ENCODE measurements at regions not wholly inside any gene's neighbourhood (a gene's known extent, or its start where the extent isn't known, plus 50 kb on each side); places are given as distances from the start of the nearest gene placed in this dataset.

GRCh38 chr10:118499186-118499585 is 96.3 kb downstream of the PRLHR start:
- Mint-ChIP-seq H3K27ac (no peak overlapping the region), H3K27me3 (ENCODE audit: low read depth) (no peaks in the 10 kb centered on the region), H3K4me1 (peaks cover 8% of the 10 kb centered on the region; the same call in 1 of the 2 replicates), H3K36me3 (no peaks in the 10 kb centered on the region), H3K4me3 (no peak overlapping the region), H3K9me3 (peaks cover 3% of the 10 kb centered on the region; the same call in 1 of the 2 replicates)
- ChIA-PET CTCF (interaction anchor here (1.4 kb wide), 1 partner anchor 98 kb away, joined by 3 read pairs; no protein-coding TSS in a partner anchor), POLR2A (no interaction called here)
- DNase-seq (ENCODE audit: low spot score) (no peak), ATAC-seq (no peak)
- no peak for TF ChIP-seq SMAD4 (CRISPR knock-in tag; IDR thresholded peaks at IDR 0.05)
- TF ChIP-seq ZBTB21 (CRISPR knock-in tag; IDR thresholded peaks at IDR 0.05; ENCODE audit: borderline replicate concordance), result no peak
- TF ChIP-seq NFYB (CRISPR knock-in tag; conservative IDR thresholded peaks at IDR 0.05; ENCODE audit: low read depth), result no peak
- TF ChIP-seq CBFB (CRISPR knock-in tag; IDR thresholded peaks at IDR 0.05; ENCODE audit: low read depth), result no peak
- no peak for TF ChIP-seq HMGXB4 (CRISPR knock-in tag; IDR thresholded peaks at IDR 0.05)
- TF ChIP-seq ARID4B (CRISPR knock-in tag; IDR thresholded peaks at IDR 0.05; ENCODE audit: borderline replicate concordance), result no peak
- no peak for TF ChIP-seq ATF1 (CRISPR knock-in tag; IDR thresholded peaks at IDR 0.05)
- no peak for TF ChIP-seq MYBL2 (CRISPR knock-in tag; IDR thresholded peaks at IDR 0.05)
- TF ChIP-seq ATF6 (CRISPR knock-in tag; IDR thresholded peaks at IDR 0.05), result no peak
- no peak for TF ChIP-seq ATF3 (CRISPR knock-in tag; conservative IDR thresholded peaks at IDR 0.05)
- no peak for TF ChIP-seq E2F4 (CRISPR knock-in tag; IDR thresholded peaks at IDR 0.05; ENCODE audit: borderline replicate concordance, low read depth)
- no peak for TF ChIP-seq OVOL2 (CRISPR knock-in tag; IDR thresholded peaks at IDR 0.05; ENCODE audit: borderline replicate concordance)
- TF ChIP-seq SP1 (CRISPR knock-in tag; conservative IDR thresholded peaks at IDR 0.05), result no peak
- TF ChIP-seq PRDM15 (CRISPR knock-in tag; IDR thresholded peaks at IDR 0.05), result no peak
- TF ChIP-seq NFE2L1 (CRISPR knock-in tag; IDR thresholded peaks at IDR 0.05), result no peak
- no peak for TF ChIP-seq IRF1 (CRISPR knock-in tag; IDR thresholded peaks at IDR 0.05)
- TF ChIP-seq USF2 (CRISPR knock-in tag; IDR thresholded peaks at IDR 0.05), result no peak
- no peak for TF ChIP-seq TP53 (CRISPR knock-in tag; IDR thresholded peaks at IDR 0.05)
- TF ChIP-seq USF1 (CRISPR knock-in tag; IDR thresholded peaks at IDR 0.05), result no peak
